Gastroesophageal sphincter (tissue), 4 donors: ENCODE measurements at regions not wholly inside any gene's neighbourhood (a gene's known extent, or its start where the extent isn't known, plus 50 kb on each side); places are given as distances from the start of the nearest gene placed in this dataset.

Experiments
- ATAC-seq: fragments of 150-250 bp; one replicate; pipeline ENCODE4 v1.9.1; 2016; ENCODE audit warnings: mild to moderate bottlenecking, moderate library complexity
- H3K27ac ChIP-seq, 4 donors: fragments of 200-600 bp; sonication (generic) in 3 of 4; 1 replicate in 3 of 4; 2 replicates in 1 of 4; pipeline ENCODE4 v1.5.1; 2016 to 2019
- H3K27me3 ChIP-seq: fragments of 200-600 bp; sonication (generic); one replicate; pipeline ENCODE4 v1.5.1; 2019
- H3K36me3 ChIP-seq, 2 donors: fragments of 200-600 bp; sonication (generic); one replicate each; pipeline ENCODE4 v1.5.1; 2019; ENCODE audit warnings: control low read depth in 1 of 2
- H3K4me1 ChIP-seq, 3 donors: fragments of 200-600 bp; sonication (generic); 1 replicate in 2 of 3; 2 replicates in 1 of 3; pipeline ENCODE4 v1.5.1; 2016 to 2019; ENCODE audit warnings: control low read depth in 2 of 3
- H3K4me3 ChIP-seq, 2 donors: fragments of 200-600 bp; sonication (generic); one replicate each; pipeline ENCODE4 v1.5.1; 2019; ENCODE audit warnings: mild to moderate bottlenecking in 1 of 2, moderate library complexity in 1 of 2
- H3K9me3 ChIP-seq, 3 donors: fragments of 200-600 bp; sonication (generic); one replicate each; pipeline ENCODE4 v1.5.1; 2017 to 2019; ENCODE audit warnings: control low read depth in 2 of 3
- CTCF ChIP-seq, 4 experiments: fragments of 200-600 bp in 2 of 4; fragments of 450-650 bp in 2 of 4; sonication (generic) in 1 of 4; IDR thresholded peaks; one replicate each; pipeline ENCODE4 v1.5.1; 2017 to 2019; ENCODE audit warnings: antibody characterized with exemption in 4 of 4, mild to moderate bottlenecking in 2 of 4, moderate library complexity in 2 of 4
- EP300 ChIP-seq: sonication (generic); formaldehyde crosslinking; IDR thresholded peaks from one replicate; pipeline ENCODE4 v1.6.1; 2017; ENCODE audit warnings: antibody characterized with exemption, mild to moderate bottlenecking
- POLR2A ChIP-seq, 2 donors: fragments of 450-650 bp; IDR thresholded peaks; one replicate each; pipeline ENCODE4 v1.6.1; 2017; ENCODE audit warnings: antibody characterized with exemption in 2 of 2, mild to moderate bottlenecking in 2 of 2, moderate library complexity in 1 of 2
- POLR2AphosphoS5 ChIP-seq: sonication (generic); formaldehyde crosslinking; IDR thresholded peaks from one replicate; pipeline ENCODE4 v1.6.1; 2017; ENCODE audit warnings: antibody characterized with exemption
- WGBS, 2 donors: methylation state at CpG; one replicate each; pipeline ENCODE4 v1.1.5; 2018; ENCODE audit warnings: low coverage in 1 of 2; 5-methylcytosine and 5-hydroxymethylcytosine counted together

DNA sequence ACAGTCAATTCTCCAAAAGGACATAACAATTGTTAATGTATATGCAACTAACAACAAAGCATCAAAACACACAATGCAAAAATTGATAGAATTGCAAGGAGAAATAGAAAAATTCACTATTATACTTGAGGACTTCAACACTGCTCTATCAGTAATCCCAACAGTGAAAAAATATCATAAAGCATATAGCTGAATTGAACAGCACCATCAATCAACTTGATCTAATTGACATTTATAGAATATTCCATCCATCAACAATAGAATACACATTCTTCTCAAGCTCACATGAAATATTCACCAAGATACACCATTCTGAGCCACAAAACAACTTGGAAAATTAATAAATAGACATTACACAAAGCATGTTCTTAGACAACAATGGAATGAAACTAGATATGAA is 60.1 kb upstream of the ASXL3 start:
- Histone ChIP-seq H3K9me3 (peaks cover 0 to 29% (median 0%) of the 10 kb centered on the region in 3 donors), H3K4me3 (no peak overlapping the region), H3K36me3 (no peaks in the 10 kb centered on the region), H3K27ac (no peak overlapping the region), H3K4me1 (no peaks in the 10 kb centered on the region), H3K27me3 (no peaks in the 10 kb centered on the region)
- ATAC-seq: no peak
- TF ChIP-seq EP300 (no peak), POLR2A (IDR thresholded peaks at IDR 0.05) (no peak), CTCF (IDR thresholded peaks at IDR 0.05) (no peak), POLR2AphosphoS5 (no peak)

DNA sequence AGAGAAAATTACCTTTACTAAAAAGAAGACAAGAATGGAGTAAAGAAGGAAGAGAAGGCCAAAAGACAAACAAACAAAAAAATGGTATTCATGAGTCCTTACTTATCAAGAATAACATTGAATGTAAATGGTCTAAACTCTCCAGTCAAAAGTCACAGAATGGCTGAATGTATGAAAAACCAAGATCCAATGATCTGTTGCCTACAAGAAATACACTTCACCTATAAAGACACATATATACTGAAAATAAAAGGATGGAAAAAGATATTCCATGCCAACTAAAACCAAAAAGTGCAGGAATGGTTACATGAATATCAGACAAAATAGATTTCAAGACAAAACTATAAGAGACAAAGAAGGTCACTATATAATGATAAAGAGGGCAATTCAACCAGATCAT is 65.0 kb upstream of the ASXL3 start:
- Histone ChIP-seq H3K36me3 (no peaks in the 10 kb centered on the region), H3K4me3 (no peak overlapping the region), H3K9me3 (peaks cover 0 to 28% (median 0%) of the 10 kb centered on the region in 3 donors), H3K4me1 (no peaks in the 10 kb centered on the region), H3K27ac (no peak overlapping the region), H3K27me3 (no peaks in the 10 kb centered on the region)
- ATAC-seq: no peak
- no peak for TF ChIP-seq CTCF (IDR thresholded peaks at IDR 0.05)

DNA sequence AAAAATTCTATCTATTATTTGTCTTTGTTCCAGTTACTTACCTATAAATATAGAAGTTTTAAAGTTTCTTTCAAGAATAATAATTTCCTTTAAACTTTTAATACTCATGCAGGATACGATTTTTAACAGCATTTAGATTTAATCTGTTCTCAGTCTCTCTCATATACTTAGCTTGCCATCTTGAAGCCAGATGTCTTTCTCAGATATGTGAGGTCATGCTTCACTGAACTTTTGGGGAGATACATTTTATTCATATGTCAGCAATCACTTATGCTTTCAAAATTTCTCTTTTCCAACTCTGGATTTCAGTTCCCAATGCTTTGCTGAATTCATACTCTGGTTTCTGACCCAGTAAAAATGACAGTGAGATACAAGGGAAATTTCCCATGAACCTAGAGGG is 66.5 kb upstream of the CCDC178 start:
- no peaks in the 10 kb centered on the region for H3K4me1 ChIP-seq
- no peak for ATAC-seq
- WGBS, 2 donors: 46 to 57% methylated on average over 1 of the region's 1 CpG
- no peak overlapping the region for H3K4me3 ChIP-seq
- H3K9me3 ChIP-seq: peaks cover 0 to 13% (median 0%) of the 10 kb centered on the region in 3 donors
- H3K36me3 ChIP-seq: no peaks in the 10 kb centered on the region
- H3K27ac ChIP-seq: no peak overlapping the region
- H3K27me3 ChIP-seq: no peaks in the 10 kb centered on the region
- no peak for TF ChIP-seq CTCF (IDR thresholded peaks at IDR 0.05)
- no peak for TF ChIP-seq POLR2A (IDR thresholded peaks at IDR 0.05)
- no peak for TF ChIP-seq EP300
- TF ChIP-seq POLR2AphosphoS5: no peak

- Histone ChIP-seq H3K27me3 (no peaks in the 10 kb centered on the region), H3K36me3 (no peaks in the 10 kb centered on the region), H3K9me3 (peaks cover 0 to 12% (median 0%) of the 10 kb centered on the region in 3 donors), H3K4me3 (no peak overlapping the region), H3K27ac (no peak overlapping the region), H3K4me1 (no peaks in the 10 kb centered on the region)
- ATAC-seq: no peak
- no peak for TF ChIP-seq POLR2AphosphoS5
- no peak for TF ChIP-seq POLR2A (IDR thresholded peaks at IDR 0.05)
- no peak for TF ChIP-seq CTCF (IDR thresholded peaks at IDR 0.05)
- no peak for TF ChIP-seq EP300
These were observed 65.3 kb upstream of the CCDC178 start for GRCh38 chr18:33505798-33506197.

GRCh38 chr18:33505297-33505696 is 64.8 kb upstream of the CCDC178 start:
- no peaks in the 10 kb centered on the region for H3K36me3 ChIP-seq
- peaks cover 0 to 12% (median 0%) of the 10 kb centered on the region in 3 donors for H3K9me3 ChIP-seq
- H3K27ac ChIP-seq: no peak overlapping the region
- no peak overlapping the region for H3K4me3 ChIP-seq
- no peaks in the 10 kb centered on the region for H3K27me3 ChIP-seq
- no peaks in the 10 kb centered on the region for H3K4me1 ChIP-seq
- no peak for ATAC-seq
- TF ChIP-seq POLR2A (IDR thresholded peaks at IDR 0.05) (no peak), POLR2AphosphoS5 (no peak), CTCF (IDR thresholded peaks at IDR 0.05) (no peak), EP300 (no peak)
- 94 to 100% methylated on average over 2 of the region's 2 CpGs for WGBS, 2 donors
